ENCODE measurements at regions not wholly inside any gene's neighbourhood (a gene's known extent, or its start where the extent isn't known, plus 50 kb on each side); places are given as distances from the start of the nearest gene placed in this dataset.
"Not testable (repeated sequence)": the region's sequence is repeated elsewhere in the genome, so short reads cannot be mapped to it uniquely, and the experiment has no call there.

- no peak for DNase-seq
Measured at GRCh38 chr5:143659599-143660238, 152.2 kb upstream of the HMHB1 start.

- DNase-seq: no peak
Measured at GRCh38 chr5:143658956-143659355, 153.0 kb upstream of the HMHB1 start.

- peak; percentile 27 for DNase-seq
Measured at GRCh38 chr5:143657647-143658285, 154.2 kb upstream of the HMHB1 start.

GRCh38 chr5:143653766-143654282 is 158.1 kb upstream of the HMHB1 start:
- no peak for DNase-seq

GRCh38 chr5:143653256-143653655 is 158.7 kb upstream of the HMHB1 start:
- DNase-seq: no peak

- DNase-seq: peak; percentile 32
Measured at GRCh38 chr5:143652108-143652700, 159.8 kb upstream of the HMHB1 start.

GRCh38 chr5:143649937-143650621 is 161.9 kb upstream of the HMHB1 start:
- DNase-seq: peak; percentile 86

GRCh38 chr5:143648696-143649095 is 163.3 kb upstream of the HMHB1 start:
- DNase-seq: no peak

- no peak for DNase-seq
Measured at GRCh38 chr5:143646961-143647360, 165.0 kb upstream of the HMHB1 start.

GRCh38 chr5:143645356-143645755 is 166.6 kb upstream of the HMHB1 start:
- DNase-seq: no peak

- DNase-seq: no peak
Measured at GRCh38 chr5:143644727-143645126, 167.2 kb upstream of the HMHB1 start.

GRCh38 chr5:143642791-143643190 is 169.2 kb upstream of the HMHB1 start:
- DNase-seq: no peak

GRCh38 chr5:143641549-143642355 is 170.2 kb upstream of the HMHB1 start:
- peak; percentile 34 for DNase-seq

- DNase-seq: no peak
Measured at GRCh38 chr5:143638654-143639053, 173.3 kb upstream of the HMHB1 start.

GRCh38 chr5:143636931-143637528 is 174.9 kb upstream of the HMHB1 start:
- no peak for DNase-seq

GRCh38 chr5:143635888-143636287 is 176.1 kb upstream of the HMHB1 start:
- DNase-seq: no peak

GRCh38 chr5:143635146-143635752 is 176.7 kb upstream of the HMHB1 start:
- DNase-seq: no peak

- no peak for DNase-seq
Measured at GRCh38 chr5:143634689-143635088, 177.3 kb upstream of the HMHB1 start.

GRCh38 chr5:143629871-143630659 is 181.9 kb upstream of the HMHB1 start:
- no peak for DNase-seq

GRCh38 chr5:143625048-143625447 is 186.9 kb upstream of the HMHB1 start:
- DNase-seq: not testable (repeated sequence)

- no peak for DNase-seq
Measured at GRCh38 chr5:143624465-143624864, 187.5 kb upstream of the HMHB1 start.
